ENCODE measurements at regions not wholly inside any gene's neighbourhood (a gene's known extent, or its start where the extent isn't known, plus 50 kb on each side); places are given as distances from the start of the nearest gene placed in this dataset.

DNA sequence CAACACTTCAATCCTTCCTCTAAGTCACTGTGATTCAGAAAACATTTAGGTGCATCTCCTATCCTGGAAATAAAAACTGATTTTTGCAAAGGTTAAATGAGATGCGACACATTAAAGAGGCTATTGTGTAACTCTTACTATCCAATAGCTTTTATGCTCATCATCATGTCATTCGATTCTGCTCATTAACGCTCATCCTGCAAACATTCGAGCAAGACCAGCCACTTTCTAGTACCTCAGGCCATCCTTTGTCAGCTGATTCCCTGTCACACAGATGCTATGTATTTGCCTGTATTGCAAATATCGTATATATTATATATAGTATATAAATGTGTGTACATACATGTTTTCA lies 131.6 kb downstream of the TLR5 start:
- H3K9ac ChIP-seq (ENCODE audit: low read depth in 1 of 2, low read length in 2 of 2): no peak overlapping the region
- WGBS: 51% methylated on average over 5 of the region's 5 CpGs
- TF ChIP-seq, protein P1, sequence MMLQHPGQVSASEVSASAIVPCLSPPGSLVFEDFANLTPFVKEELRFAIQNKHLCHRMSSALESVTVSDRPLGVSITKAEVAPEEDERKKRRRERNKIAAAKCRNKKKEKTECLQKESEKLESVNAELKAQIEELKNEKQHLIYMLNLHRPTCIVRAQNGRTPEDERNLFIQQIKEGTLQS (IDR thresholded peaks at IDR 0.05): no peak
- no peak for TF ChIP-seq NR2F2 (IDR thresholded peaks at IDR 0.05)
- no peak for TF ChIP-seq RAD21 (IDR thresholded peaks at IDR 0.05)
- no peak for TF ChIP-seq YY1 (IDR thresholded peaks at IDR 0.05)
- no peak for TF ChIP-seq HNF4G (IDR thresholded peaks at IDR 0.05)
- TF ChIP-seq, protein P2, sequence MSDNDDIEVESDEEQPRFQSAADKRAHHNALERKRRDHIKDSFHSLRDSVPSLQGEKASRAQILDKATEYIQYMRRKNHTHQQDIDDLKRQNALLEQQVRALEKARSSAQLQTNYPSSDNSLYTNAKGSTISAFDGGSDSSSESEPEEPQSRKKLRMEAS (IDR thresholded peaks at IDR 0.05): no peak
- TF ChIP-seq JUND (IDR thresholded peaks at IDR 0.05): no peak
- no peak for TF ChIP-seq TAF1 (conservative IDR thresholded peaks at IDR 0.05)
- no peak for TF ChIP-seq FOXA1 (IDR thresholded peaks at IDR 0.05)
- TF ChIP-seq, protein P3, sequence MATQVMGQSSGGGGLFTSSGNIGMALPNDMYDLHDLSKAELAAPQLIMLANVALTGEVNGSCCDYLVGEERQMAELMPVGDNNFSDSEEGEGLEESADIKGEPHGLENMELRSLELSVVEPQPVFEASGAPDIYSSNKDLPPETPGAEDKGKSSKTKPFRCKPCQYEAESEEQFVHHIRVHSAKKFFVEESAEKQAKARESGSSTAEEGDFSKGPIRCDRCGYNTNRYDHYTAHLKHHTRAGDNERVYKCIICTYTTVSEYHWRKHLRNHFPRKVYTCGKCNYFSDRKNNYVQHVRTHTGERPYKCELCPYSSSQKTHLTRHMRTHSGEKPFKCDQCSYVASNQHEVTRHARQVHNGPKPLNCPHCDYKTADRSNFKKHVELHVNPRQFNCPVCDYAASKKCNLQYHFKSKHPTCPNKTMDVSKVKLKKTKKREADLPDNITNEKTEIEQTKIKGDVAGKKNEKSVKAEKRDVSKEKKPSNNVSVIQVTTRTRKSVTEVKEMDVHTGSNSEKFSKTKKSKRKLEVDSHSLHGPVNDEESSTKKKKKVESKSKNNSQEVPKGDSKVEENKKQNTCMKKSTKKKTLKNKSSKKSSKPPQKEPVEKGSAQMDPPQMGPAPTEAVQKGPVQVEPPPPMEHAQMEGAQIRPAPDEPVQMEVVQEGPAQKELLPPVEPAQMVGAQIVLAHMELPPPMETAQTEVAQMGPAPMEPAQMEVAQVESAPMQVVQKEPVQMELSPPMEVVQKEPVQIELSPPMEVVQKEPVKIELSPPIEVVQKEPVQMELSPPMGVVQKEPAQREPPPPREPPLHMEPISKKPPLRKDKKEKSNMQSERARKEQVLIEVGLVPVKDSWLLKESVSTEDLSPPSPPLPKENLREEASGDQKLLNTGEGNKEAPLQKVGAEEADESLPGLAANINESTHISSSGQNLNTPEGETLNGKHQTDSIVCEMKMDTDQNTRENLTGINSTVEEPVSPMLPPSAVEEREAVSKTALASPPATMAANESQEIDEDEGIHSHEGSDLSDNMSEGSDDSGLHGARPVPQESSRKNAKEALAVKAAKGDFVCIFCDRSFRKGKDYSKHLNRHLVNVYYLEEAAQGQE (IDR thresholded peaks at IDR 0.05): no peak
- no peak for TF ChIP-seq GABPA (IDR thresholded peaks at IDR 0.05 in 1 of 2, conservative IDR thresholded peaks at IDR 0.05 in 1 of 2)
- no peak for TF ChIP-seq FOXA2 (IDR thresholded peaks at IDR 0.05)
- TF ChIP-seq RXRA (IDR thresholded peaks at IDR 0.05): no peak
- TF ChIP-seq, protein P4, sequence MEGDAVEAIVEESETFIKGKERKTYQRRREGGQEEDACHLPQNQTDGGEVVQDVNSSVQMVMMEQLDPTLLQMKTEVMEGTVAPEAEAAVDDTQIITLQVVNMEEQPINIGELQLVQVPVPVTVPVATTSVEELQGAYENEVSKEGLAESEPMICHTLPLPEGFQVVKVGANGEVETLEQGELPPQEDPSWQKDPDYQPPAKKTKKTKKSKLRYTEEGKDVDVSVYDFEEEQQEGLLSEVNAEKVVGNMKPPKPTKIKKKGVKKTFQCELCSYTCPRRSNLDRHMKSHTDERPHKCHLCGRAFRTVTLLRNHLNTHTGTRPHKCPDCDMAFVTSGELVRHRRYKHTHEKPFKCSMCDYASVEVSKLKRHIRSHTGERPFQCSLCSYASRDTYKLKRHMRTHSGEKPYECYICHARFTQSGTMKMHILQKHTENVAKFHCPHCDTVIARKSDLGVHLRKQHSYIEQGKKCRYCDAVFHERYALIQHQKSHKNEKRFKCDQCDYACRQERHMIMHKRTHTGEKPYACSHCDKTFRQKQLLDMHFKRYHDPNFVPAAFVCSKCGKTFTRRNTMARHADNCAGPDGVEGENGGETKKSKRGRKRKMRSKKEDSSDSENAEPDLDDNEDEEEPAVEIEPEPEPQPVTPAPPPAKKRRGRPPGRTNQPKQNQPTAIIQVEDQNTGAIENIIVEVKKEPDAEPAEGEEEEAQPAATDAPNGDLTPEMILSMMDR (IDR thresholded peaks at IDR 0.05; ENCODE audit: low read depth, low read length, missing input control): no peak
- TF ChIP-seq HNF4A (conservative IDR thresholded peaks at IDR 0.05): no peak
- TF ChIP-seq SP1 (IDR thresholded peaks at IDR 0.05): no peak
- TF ChIP-seq EGR1 (IDR thresholded peaks at IDR 0.05; ENCODE audit: low read depth in 2 of 2): no peak
- TF ChIP-seq, protein P5, sequence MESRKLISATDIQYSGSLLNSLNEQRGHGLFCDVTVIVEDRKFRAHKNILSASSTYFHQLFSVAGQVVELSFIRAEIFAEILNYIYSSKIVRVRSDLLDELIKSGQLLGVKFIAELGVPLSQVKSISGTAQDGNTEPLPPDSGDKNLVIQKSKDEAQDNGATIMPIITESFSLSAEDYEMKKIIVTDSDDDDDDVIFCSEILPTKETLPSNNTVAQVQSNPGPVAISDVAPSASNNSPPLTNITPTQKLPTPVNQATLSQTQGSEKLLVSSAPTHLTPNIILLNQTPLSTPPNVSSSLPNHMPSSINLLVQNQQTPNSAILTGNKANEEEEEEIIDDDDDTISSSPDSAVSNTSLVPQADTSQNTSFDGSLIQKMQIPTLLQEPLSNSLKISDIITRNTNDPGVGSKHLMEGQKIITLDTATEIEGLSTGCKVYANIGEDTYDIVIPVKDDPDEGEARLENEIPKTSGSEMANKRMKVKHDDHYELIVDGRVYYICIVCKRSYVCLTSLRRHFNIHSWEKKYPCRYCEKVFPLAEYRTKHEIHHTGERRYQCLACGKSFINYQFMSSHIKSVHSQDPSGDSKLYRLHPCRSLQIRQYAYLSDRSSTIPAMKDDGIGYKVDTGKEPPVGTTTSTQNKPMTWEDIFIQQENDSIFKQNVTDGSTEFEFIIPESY (IDR thresholded peaks at IDR 0.05): no peak
- H3K9me3 ChIP-seq (ENCODE audit: control insufficient read depth in 4 of 4, low read length in 3 of 4): no peaks in the 10 kb centered on the region
- DNase-seq (ENCODE audit: low spot score): no peak
- no peak overlapping the region for H3K4me3 ChIP-seq (ENCODE audit: low read depth in 1 of 3, low read length in 3 of 3)
- H3K27ac ChIP-seq (ENCODE audit: low read depth in 1 of 2, low read length in 2 of 2): no peak overlapping the region
- peaks cover 5 to 26% (median 17%) of the 10 kb centered on the region in 4 donors for H3K4me1 ChIP-seq (ENCODE audit: control insufficient read depth in 4 of 4, insufficient read depth in 4 of 4, low read length in 3 of 4)
- no peaks in the 10 kb centered on the region for H3K36me3 ChIP-seq (ENCODE audit: control insufficient read depth in 4 of 4, insufficient read depth in 3 of 4, low read depth in 1 of 4, low read length in 3 of 4)
- H3K27me3 ChIP-seq (ENCODE audit: control insufficient read depth in 4 of 4, insufficient read depth in 4 of 4, low read length in 3 of 4): no peaks in the 10 kb centered on the region
